ENCODE measurements at regions not wholly inside any gene's neighbourhood (a gene's known extent, or its start where the extent isn't known, plus 50 kb on each side); places are given as distances from the start of the nearest gene placed in this dataset.
"Not testable (repeated sequence)": the region's sequence is repeated elsewhere in the genome, so short reads cannot be mapped to it uniquely, and the experiment has no call there.

GRCh38 chr2:205865905-205866441, 183.7 kb downstream of the NRP2 start:
- no peak for DNase-seq (ENCODE audit: low read depth, low spot score)

- DNase-seq (ENCODE audit: low read depth, low spot score): no peak
These were observed 182.8 kb downstream of the NRP2 start for GRCh38 chr2:205865056-205865455.

- DNase-seq (ENCODE audit: low read depth, low spot score): no peak
These were observed 182.2 kb downstream of the NRP2 start for GRCh38 chr2:205864491-205864890.

- not testable (repeated sequence) for DNase-seq (ENCODE audit: low read depth, low spot score)
These were observed 180.5 kb downstream of the NRP2 start for GRCh38 chr2:205862761-205863160.

- no peak for DNase-seq (ENCODE audit: low read depth, low spot score)
These were observed 178.6 kb downstream of the NRP2 start for GRCh38 chr2:205860885-205861284.

GRCh38 chr2:205860181-205860580, 177.9 kb downstream of the NRP2 start:
- no peak for DNase-seq (ENCODE audit: low read depth, low spot score)

- DNase-seq (ENCODE audit: low read depth, low spot score): no peak
These were observed 176.7 kb downstream of the NRP2 start for GRCh38 chr2:205858881-205859441.

GRCh38 chr2:205858275-205858674, 176.0 kb downstream of the NRP2 start:
- DNase-seq (ENCODE audit: low read depth, low spot score): no peak

- DNase-seq (ENCODE audit: low read depth, low spot score): no peak
These were observed 175.4 kb downstream of the NRP2 start for GRCh38 chr2:205857520-205858237.

GRCh38 chr2:205852457-205852856, 170.2 kb downstream of the NRP2 start:
- DNase-seq (ENCODE audit: low read depth, low spot score): no peak

GRCh38 chr2:205850611-205851010, 168.3 kb downstream of the NRP2 start:
- DNase-seq (ENCODE audit: low read depth, low spot score): no peak

GRCh38 chr2:205850132-205850531, 167.8 kb downstream of the NRP2 start:
- DNase-seq (ENCODE audit: low read depth, low spot score): no peak

- DNase-seq (ENCODE audit: low read depth, low spot score): no peak
These were observed 166.8 kb downstream of the NRP2 start for GRCh38 chr2:205849136-205849535.

- no peak for DNase-seq (ENCODE audit: low read depth, low spot score)
These were observed 166.3 kb downstream of the NRP2 start for GRCh38 chr2:205848601-205849000.
